Amygdala (tissue), 56 donors: ENCODE measurements at regions not wholly inside any gene's neighbourhood (a gene's known extent, or its start where the extent isn't known, plus 50 kb on each side); places are given as distances from the start of the nearest gene placed in this dataset.

Experiments used
- DNase-seq, 56 donors: peaks; one replicate each; lab custom pipeline; 2025; lab: John Stamatoyannopoulos, UW

GRCh38 chr4:56243107-56243506, 144.2 kb downstream of the AASDH start:
- no peak for DNase-seq

GRCh38 chr4:56241500-56241899, 145.8 kb downstream of the AASDH start:
- no peak for DNase-seq

GRCh38 chr4:56240554-56241174, 146.6 kb downstream of the AASDH start:
- DNase-seq, result no peak

GRCh38 chr4:56238251-56238650, 149.0 kb downstream of the AASDH start:
- DNase-seq, result no peak

- no peak for DNase-seq
These were observed 151.6 kb downstream of the AASDH start for GRCh38 chr4:56235725-56236124.

- DNase-seq, result no peak
These were observed 152.3 kb downstream of the AASDH start for GRCh38 chr4:56235011-56235410.

- DNase-seq, result no peak
These were observed 153.2 kb downstream of the AASDH start for GRCh38 chr4:56234098-56234497.

GRCh38 chr4:56231410-56231809, 155.9 kb downstream of the AASDH start:
- DNase-seq, result no peak

- DNase-seq, result no peak
These were observed 157.3 kb downstream of the AASDH start for GRCh38 chr4:56229947-56230346.

GRCh38 chr4:56227301-56227835, 159.9 kb downstream of the AASDH start:
- DNase-seq, result no peak

GRCh38 chr4:56226579-56226978, 160.7 kb downstream of the AASDH start:
- DNase-seq, result no peak

- no peak for DNase-seq
These were observed 162.7 kb downstream of the AASDH start for GRCh38 chr4:56224641-56225040.

GRCh38 chr4:56222514-56222913, 164.8 kb downstream of the AASDH start:
- DNase-seq, result no peak

GRCh38 chr4:56220261-56220660, 167.0 kb downstream of the AASDH start:
- no peak for DNase-seq

GRCh38 chr4:56219447-56219846, 167.8 kb downstream of the AASDH start:
- DNase-seq, result no peak

- no peak for DNase-seq
These were observed 168.9 kb downstream of the AASDH start for GRCh38 chr4:56218230-56218895.

GRCh38 chr4:56217343-56217890, 169.9 kb downstream of the AASDH start:
- no peak for DNase-seq

GRCh38 chr4:56215901-56216300, 171.4 kb downstream of the AASDH start:
- no peak for DNase-seq

- no peak for DNase-seq
These were observed 172.0 kb downstream of the AASDH start for GRCh38 chr4:56215141-56215783.

- DNase-seq, result no peak
These were observed 173.7 kb downstream of the AASDH start for GRCh38 chr4:56213543-56213942.

GRCh38 chr4:56212774-56213173, 174.5 kb downstream of the AASDH start:
- DNase-seq, result no peak
